ENCODE measurements at regions not wholly inside any gene's neighbourhood (a gene's known extent, or its start where the extent isn't known, plus 50 kb on each side); places are given as distances from the start of the nearest gene placed in this dataset.

DNA sequence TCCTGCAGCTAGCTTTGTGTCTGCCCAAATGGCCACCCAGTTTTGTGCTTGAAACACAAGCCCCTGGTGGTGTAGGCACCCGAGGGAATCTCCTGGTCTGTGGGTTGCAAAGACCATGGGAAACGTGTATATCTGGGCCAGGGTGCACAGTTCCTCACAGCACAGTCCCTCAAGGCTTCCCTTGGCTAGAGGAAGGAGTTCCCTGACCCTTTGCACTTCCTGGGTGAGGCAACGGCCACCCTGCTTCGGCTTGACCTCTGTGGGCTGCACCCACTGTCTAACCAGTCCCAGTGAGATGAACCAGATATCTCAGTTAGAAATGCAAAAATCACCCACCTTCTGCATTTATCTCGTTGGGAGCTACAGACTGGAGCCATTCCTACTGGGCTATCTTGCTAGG lies 865.0 kb upstream of the ACO1 start:
- DNase-seq (ENCODE audit: low spot score), result no peak
- in situ Hi-C loops (cut with HindIII; ENCODE audit: extremely low pct_ligation_motif_present, low pct_unique_long_range_greater_than_20kb) (no loop called here), intact Hi-C loops (cut with micrococcal nuclease; ENCODE audit: unreplicated experiment) (no loop called here)
- no peaks in the 10 kb centered on the region for H4K20me1 ChIP-seq (ENCODE audit: insufficient read depth, low read length)
- CTCF ChIA-PET (ENCODE audit: low intra/inter-chr PET ratio, low total read pairs), result no interaction called here
- H2AFZ ChIP-seq (ENCODE audit: low read length), result no peak overlapping the region
- no peaks in the 10 kb centered on the region for H3K9me3 ChIP-seq (ENCODE audit: low read length)
- no peak overlapping the region for H3K4me3 ChIP-seq (replicated peaks in 1 of 3; ENCODE audit: insufficient read depth in 1 of 3, low read depth in 2 of 3, low read length in 3 of 3)
- no peaks in the 10 kb centered on the region for H3K4me1 ChIP-seq (ENCODE audit: insufficient read depth, low read length)
- no peak overlapping the region for H3K27ac ChIP-seq (ENCODE audit: extremely low read length, insufficient read depth, low read length)
- H3K9ac ChIP-seq (ENCODE audit: insufficient read depth, low read depth, low read length), result no peak overlapping the region
- FAIRE-seq, result no peak
- TF ChIP-seq RFXAP (CRISPR knock-in tag; IDR thresholded peaks at IDR 0.05; ENCODE audit: borderline replicate concordance), result no peak
- no peak for TF ChIP-seq ZNF567 (CRISPR knock-in tag; IDR thresholded peaks at IDR 0.05; ENCODE audit: borderline replicate concordance)
- TF ChIP-seq, protein P1, sequence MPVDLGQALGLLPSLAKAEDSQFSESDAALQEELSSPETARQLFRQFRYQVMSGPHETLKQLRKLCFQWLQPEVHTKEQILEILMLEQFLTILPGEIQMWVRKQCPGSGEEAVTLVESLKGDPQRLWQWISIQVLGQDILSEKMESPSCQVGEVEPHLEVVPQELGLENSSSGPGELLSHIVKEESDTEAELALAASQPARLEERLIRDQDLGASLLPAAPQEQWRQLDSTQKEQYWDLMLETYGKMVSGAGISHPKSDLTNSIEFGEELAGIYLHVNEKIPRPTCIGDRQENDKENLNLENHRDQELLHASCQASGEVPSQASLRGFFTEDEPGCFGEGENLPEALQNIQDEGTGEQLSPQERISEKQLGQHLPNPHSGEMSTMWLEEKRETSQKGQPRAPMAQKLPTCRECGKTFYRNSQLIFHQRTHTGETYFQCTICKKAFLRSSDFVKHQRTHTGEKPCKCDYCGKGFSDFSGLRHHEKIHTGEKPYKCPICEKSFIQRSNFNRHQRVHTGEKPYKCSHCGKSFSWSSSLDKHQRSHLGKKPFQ (CRISPR knock-in tag; IDR thresholded peaks at IDR 0.05; ENCODE audit: insufficient replicate concordance), result no peak
- no peak for TF ChIP-seq ZSCAN31 (CRISPR knock-in tag; IDR thresholded peaks at IDR 0.05; ENCODE audit: low read depth)
- no peak for TF ChIP-seq IKZF1 (IDR thresholded peaks at IDR 0.05)
- TF ChIP-seq GABPA (IDR thresholded peaks at IDR 0.05; ENCODE audit: low read depth, low read length), result peak; percentile 37
- TF ChIP-seq GABPA (CRISPR knock-in tag; IDR thresholded peaks at IDR 0.05; ENCODE audit: low read depth), result peak; percentile 72
- TF ChIP-seq NR2C2 (CRISPR knock-in tag; IDR thresholded peaks at IDR 0.05; ENCODE audit: borderline replicate concordance), result peak; percentile 74
- no peak for TF ChIP-seq GTF2F1 (IDR thresholded peaks at IDR 0.05; ENCODE audit: low read length)
- POLR2A ChIA-PET, result no interaction called here
- BruUV-seq (replicated peaks), result no TSS peak
- H3K36me3 ChIP-seq (replicated peaks in 1 of 2; ENCODE audit: control insufficient read depth in 1 of 2, insufficient read depth in 2 of 2, low read length in 2 of 2), result no peaks in the 10 kb centered on the region
- H3K79me2 ChIP-seq (ENCODE audit: insufficient read depth, low read length), result no peaks in the 10 kb centered on the region
- no peak overlapping the region; the same call in 1 of the 2 replicates for H3K4me2 ChIP-seq (ENCODE audit: low read depth, low read length)
- 0% methylated on average over 3 of the region's 5 CpGs for WGBS (ENCODE audit: low lambda C conversion rate)
- H3K27me3 ChIP-seq (ENCODE audit: control insufficient read depth in 1 of 2, insufficient read depth in 2 of 2, low read length in 2 of 2), result no peaks in the 10 kb centered on the region
- no peak for ATAC-seq

DNA sequence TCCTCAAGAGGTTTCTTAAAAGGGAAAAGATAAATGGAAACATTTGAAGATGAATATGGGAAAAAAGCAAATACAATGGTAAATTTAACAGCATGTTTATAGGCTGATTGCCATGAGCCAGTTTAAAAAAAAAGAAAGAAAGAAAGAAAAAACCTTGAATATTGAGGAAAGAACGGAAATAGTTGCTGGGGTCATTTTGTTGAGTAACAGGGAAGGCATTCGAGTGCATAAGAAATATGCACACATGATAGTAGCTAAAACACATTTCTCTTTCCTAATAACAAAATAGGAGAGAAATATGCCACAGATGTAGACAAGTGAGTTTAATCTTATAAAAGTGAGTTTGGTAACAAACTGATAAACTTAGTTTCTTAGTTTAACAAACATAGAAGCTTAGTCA lies 864.6 kb upstream of the ACO1 start:
- DNase-seq (ENCODE audit: low spot score) (no peak), ATAC-seq (no peak), FAIRE-seq (no peak)
- Histone ChIP-seq H3K36me3 (replicated peaks in 1 of 2; ENCODE audit: control insufficient read depth in 1 of 2, insufficient read depth in 2 of 2, low read length in 2 of 2) (no peaks in the 10 kb centered on the region), H3K79me2 (ENCODE audit: insufficient read depth, low read length) (no peaks in the 10 kb centered on the region), H4K20me1 (ENCODE audit: insufficient read depth, low read length) (no peaks in the 10 kb centered on the region), H3K4me3 (replicated peaks in 1 of 3; ENCODE audit: insufficient read depth in 1 of 3, low read depth in 2 of 3, low read length in 3 of 3) (no peak overlapping the region), H3K9ac (ENCODE audit: insufficient read depth, low read depth, low read length) (no peak overlapping the region), H3K27me3 (ENCODE audit: control insufficient read depth in 1 of 2, insufficient read depth in 2 of 2, low read length in 2 of 2) (no peaks in the 10 kb centered on the region), H3K27ac (ENCODE audit: extremely low read length, insufficient read depth, low read length) (no peak overlapping the region), H3K4me1 (ENCODE audit: insufficient read depth, low read length) (no peaks in the 10 kb centered on the region), H3K4me2 (ENCODE audit: low read depth, low read length) (no peak overlapping the region), H3K9me3 (ENCODE audit: low read length) (no peaks in the 10 kb centered on the region), H2AFZ (ENCODE audit: low read length) (no peak overlapping the region)
- in situ Hi-C loops (cut with HindIII; ENCODE audit: extremely low pct_ligation_motif_present, low pct_unique_long_range_greater_than_20kb) (no loop called here), intact Hi-C loops (cut with micrococcal nuclease; ENCODE audit: unreplicated experiment) (no loop called here)
- CTCF ChIA-PET (ENCODE audit: low intra/inter-chr PET ratio, low total read pairs), result no interaction called here
- WGBS (ENCODE audit: low lambda C conversion rate), result 4% methylated on average over 2 of the region's 2 CpGs
- POLR2A ChIA-PET, result no interaction called here
- no TSS peak for BruUV-seq (replicated peaks)
- TF ChIP-seq BRD4 (CRISPR knock-in tag; IDR thresholded peaks at IDR 0.05), result no peak
- TF ChIP-seq, protein P2, sequence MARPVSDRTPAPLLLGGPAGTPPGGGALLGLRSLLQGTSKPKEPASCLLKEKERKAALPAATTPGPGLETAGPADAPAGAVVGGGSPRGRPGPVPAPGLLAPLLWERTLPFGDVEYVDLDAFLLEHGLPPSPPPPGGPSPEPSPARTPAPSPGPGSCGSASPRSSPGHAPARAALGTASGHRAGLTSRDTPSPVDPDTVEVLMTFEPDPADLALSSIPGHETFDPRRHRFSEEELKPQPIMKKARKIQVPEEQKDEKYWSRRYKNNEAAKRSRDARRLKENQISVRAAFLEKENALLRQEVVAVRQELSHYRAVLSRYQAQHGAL (CRISPR knock-in tag; IDR thresholded peaks at IDR 0.05; ENCODE audit: not compliant biosample characterization), result no peak
- TF ChIP-seq, protein P3, sequence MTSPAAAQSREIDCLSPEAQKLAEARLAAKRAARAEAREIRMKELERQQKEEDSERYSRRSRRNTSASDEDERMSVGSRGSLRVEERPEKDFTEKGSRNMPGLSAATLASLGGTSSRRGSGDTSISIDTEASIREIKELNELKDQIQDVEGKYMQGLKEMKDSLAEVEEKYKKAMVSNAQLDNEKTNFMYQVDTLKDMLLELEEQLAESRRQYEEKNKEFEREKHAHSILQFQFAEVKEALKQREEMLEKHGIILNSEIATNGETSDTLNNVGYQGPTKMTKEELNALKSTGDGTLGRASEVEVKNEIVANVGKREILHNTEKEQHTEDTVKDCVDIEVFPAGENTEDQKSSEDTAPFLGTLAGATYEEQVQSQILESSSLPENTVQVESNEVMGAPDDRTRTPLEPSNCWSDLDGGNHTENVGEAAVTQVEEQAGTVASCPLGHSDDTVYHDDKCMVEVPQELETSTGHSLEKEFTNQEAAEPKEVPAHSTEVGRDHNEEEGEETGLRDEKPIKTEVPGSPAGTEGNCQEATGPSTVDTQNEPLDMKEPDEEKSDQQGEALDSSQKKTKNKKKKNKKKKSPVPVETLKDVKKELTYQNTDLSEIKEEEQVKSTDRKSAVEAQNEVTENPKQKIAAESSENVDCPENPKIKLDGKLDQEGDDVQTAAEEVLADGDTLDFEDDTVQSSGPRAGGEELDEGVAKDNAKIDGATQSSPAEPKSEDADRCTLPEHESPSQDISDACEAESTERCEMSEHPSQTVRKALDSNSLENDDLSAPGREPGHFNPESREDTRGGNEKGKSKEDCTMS (CRISPR knock-in tag; conservative IDR thresholded peaks at IDR 0.05), result no peak
- TF ChIP-seq KLF9 (CRISPR knock-in tag; IDR thresholded peaks at IDR 0.05; ENCODE audit: low read depth), result no peak
- TF ChIP-seq ZNF367 (CRISPR knock-in tag; IDR thresholded peaks at IDR 0.05; ENCODE audit: borderline replicate concordance), result no peak
- TF ChIP-seq FOXA3 (CRISPR knock-in tag; IDR thresholded peaks at IDR 0.05), result no peak
- TF ChIP-seq ZNF124 (CRISPR knock-in tag; IDR thresholded peaks at IDR 0.05), result no peak
